ENCODE measurements at regions not wholly inside any gene's neighbourhood (a gene's known extent, or its start where the extent isn't known, plus 50 kb on each side); places are given as distances from the start of the nearest gene placed in this dataset.

GRCh38 chr4:56085275-56085674 lies 136.5 kb downstream of the CEP135 start (continued):
- TF ChIP-seq ZNF709 (CRISPR knock-in tag; IDR thresholded peaks at IDR 0.05) (no peak), SKI (IDR thresholded peaks at IDR 0.05; ENCODE audit: partially characterized antibody) (no peak), KLF16 (CRISPR knock-in tag; IDR thresholded peaks at IDR 0.05) (no peak), ZNF160 (CRISPR knock-in tag; IDR thresholded peaks at IDR 0.05) (no peak), NFE2 (CRISPR knock-in tag; IDR thresholded peaks at IDR 0.05) (no peak)

GRCh38 chr4:56084851-56085250 lies 136.1 kb downstream of the CEP135 start:
- intact Hi-C loops (cut with micrococcal nuclease; ENCODE audit: unreplicated experiment): no loop called here
- Histone ChIP-seq H3K4me2 (ENCODE audit: low read depth, low read length) (no peak overlapping the region), H3K79me2 (ENCODE audit: insufficient read depth, low read length) (no peaks in the 10 kb centered on the region), H3K4me3 (replicated peaks in 1 of 3; ENCODE audit: insufficient read depth in 1 of 3, low read depth in 2 of 3, low read length in 3 of 3) (no peak overlapping the region), H3K4me1 (ENCODE audit: insufficient read depth, low read length) (peaks cover 19% of the 10 kb centered on the region), H3K36me3 (replicated peaks in 1 of 2; ENCODE audit: control insufficient read depth in 1 of 2, insufficient read depth in 2 of 2, low read length in 2 of 2) (no peaks in the 10 kb centered on the region), H2AFZ (ENCODE audit: low read length) (no peak overlapping the region), H3K9me3 (ENCODE audit: low read length) (no peaks in the 10 kb centered on the region), H3K27me3 (ENCODE audit: control insufficient read depth in 1 of 2, insufficient read depth in 2 of 2, low read length in 2 of 2) (no peaks in the 10 kb centered on the region), H3K27ac (ENCODE audit: extremely low read length, insufficient read depth, low read length) (no peak overlapping the region), H3K9ac (ENCODE audit: insufficient read depth, low read depth, low read length) (no peak overlapping the region), H4K20me1 (ENCODE audit: insufficient read depth, low read length) (no peaks in the 10 kb centered on the region)
- ATAC-seq (no peak), FAIRE-seq (no peak), DNase-seq (ENCODE audit: low spot score) (no peak)
- ChIA-PET POLR2A (no interaction called here), CTCF (ENCODE audit: low intra/inter-chr PET ratio, low total read pairs) (no interaction called here)
- BruUV-seq (replicated peaks): no TSS peak
- whole genome bisulfite sequencing (ENCODE audit: low lambda C conversion rate): 89% methylated on average over 4 of the region's 4 CpGs
- TF ChIP-seq ZNF24 (IDR thresholded peaks at IDR 0.05) (no peak), ZMYM2 (CRISPR knock-in tag; IDR thresholded peaks at IDR 0.05) (no peak), MED13 (CRISPR knock-in tag; IDR thresholded peaks at IDR 0.05) (no peak), SALL2 (CRISPR knock-in tag; IDR thresholded peaks at IDR 0.05) (no peak), SKI (IDR thresholded peaks at IDR 0.05; ENCODE audit: partially characterized antibody) (no peak), ZFP41 (CRISPR knock-in tag; IDR thresholded peaks at IDR 0.05; ENCODE audit: borderline replicate concordance) (no peak), ZNF572 (CRISPR knock-in tag; IDR thresholded peaks at IDR 0.05) (no peak), NAIF1 (CRISPR knock-in tag; IDR thresholded peaks at IDR 0.05; ENCODE audit: borderline replicate concordance) (no peak), KDM4B (CRISPR knock-in tag; IDR thresholded peaks at IDR 0.05) (no peak), ARNTL (CRISPR knock-in tag; IDR thresholded peaks at IDR 0.05) (no peak), THRA (CRISPR knock-in tag; IDR thresholded peaks at IDR 0.05; ENCODE audit: borderline replicate concordance) (no peak), ZNF253 (CRISPR knock-in tag; IDR thresholded peaks at IDR 0.05; ENCODE audit: borderline replicate concordance) (no peak), ZNF891 (CRISPR knock-in tag; IDR thresholded peaks at IDR 0.05) (no peak), RFX3 (CRISPR knock-in tag; IDR thresholded peaks at IDR 0.05) (no peak), ZNF776 (CRISPR knock-in tag; IDR thresholded peaks at IDR 0.05) (no peak), ZFAT (CRISPR knock-in tag; conservative IDR thresholded peaks at IDR 0.05) (no peak), NFYC (CRISPR knock-in tag; IDR thresholded peaks at IDR 0.05) (no peak)
- in situ Hi-C loops (cut with HindIII; ENCODE audit: extremely low pct_ligation_motif_present, low pct_unique_long_range_greater_than_20kb): no loop called here

Measured in HepG2 (cell line).